SIG-M5 treated with dmso at 0.1 percent for 504 hours (cell line): ENCODE measurements at regions not wholly inside any gene's neighbourhood (a gene's known extent, or its start where the extent isn't known, plus 50 kb on each side); places are given as distances from the start of the nearest gene placed in this dataset.

Source experiments
- DNase-seq: peaks from one replicate; lab custom pipeline; 2025; ENCODE audit not compliant: unreplicated experiment; lab: John Stamatoyannopoulos, UW

DNA sequence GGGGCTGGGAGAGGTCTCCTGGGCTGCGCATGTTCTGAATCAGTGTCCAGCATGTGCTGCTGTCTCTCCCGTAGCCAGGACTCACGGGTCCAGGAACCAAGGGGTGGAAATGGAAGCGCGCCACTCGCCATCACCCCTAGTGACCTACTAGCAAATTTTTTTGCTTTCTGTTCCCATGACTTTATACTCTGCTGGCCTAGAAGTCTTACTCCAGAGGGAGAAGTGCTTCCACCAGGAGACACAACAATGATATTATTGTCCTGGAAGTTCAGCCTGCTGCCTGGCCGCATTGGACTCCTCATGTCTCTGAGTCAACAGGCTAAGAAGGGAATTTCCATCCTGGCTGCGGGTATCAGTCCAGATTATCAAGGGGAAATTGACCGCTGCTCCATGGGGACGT, 729.7 kb downstream of the BRD1 start:
- DNase-seq: no peak

DNA sequence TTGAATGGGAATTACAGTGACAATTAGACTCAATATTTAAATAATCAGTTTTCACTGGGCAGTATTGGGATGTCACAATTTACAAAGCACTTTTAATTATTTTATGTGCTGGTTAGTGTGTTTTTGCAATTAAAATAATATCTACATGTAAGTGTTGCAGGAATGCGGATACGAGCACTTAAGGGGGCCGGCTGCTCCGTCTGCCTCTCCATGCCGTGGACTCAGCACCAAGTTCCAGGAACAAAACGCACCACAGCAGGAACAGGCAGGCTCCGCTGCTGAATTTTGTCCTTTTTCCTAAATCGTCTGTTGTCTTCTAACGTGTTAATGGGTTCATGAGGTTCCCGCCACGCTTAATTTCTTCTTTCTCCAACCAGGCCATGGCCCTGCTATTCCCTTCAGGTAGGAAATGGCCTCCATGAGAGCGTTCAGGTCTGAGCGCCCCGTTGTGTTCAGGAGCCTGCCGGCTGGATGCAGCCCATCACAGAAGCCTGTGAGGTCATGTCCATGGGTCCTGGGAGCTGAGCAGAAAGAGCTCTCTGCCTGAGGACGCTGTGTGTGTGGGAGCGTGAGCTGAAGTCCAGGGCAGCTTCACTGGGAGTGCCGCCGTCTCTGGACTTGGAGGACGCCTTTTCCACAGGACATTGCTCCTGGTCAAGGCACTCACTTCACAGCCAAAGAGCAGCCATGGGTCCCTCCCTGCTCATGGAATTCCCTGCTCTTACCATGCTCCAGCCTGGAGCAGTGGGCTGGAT, 730.3 kb downstream of the BRD1 start:
- DNase-seq: no peak

DNA sequence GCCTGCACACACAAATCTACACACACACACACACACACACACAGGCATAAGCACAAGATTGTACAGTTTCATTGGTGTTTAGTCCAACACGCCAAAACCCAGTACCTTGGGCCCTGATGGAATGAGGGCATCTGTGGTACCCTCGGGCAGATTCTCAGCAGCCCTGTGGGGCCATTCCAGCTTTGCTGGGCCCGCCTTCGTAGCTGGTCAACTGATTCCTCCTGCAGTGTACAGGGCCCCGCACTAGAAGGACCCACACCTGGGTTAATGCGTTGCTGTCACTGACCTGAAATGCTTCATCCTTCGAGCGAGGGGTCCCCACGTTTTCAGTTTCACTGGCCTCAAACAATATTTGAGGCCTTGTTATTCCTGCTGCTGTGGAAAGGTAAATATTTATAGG, 731.2 kb downstream of the BRD1 start:
- no peak for DNase-seq

DNA sequence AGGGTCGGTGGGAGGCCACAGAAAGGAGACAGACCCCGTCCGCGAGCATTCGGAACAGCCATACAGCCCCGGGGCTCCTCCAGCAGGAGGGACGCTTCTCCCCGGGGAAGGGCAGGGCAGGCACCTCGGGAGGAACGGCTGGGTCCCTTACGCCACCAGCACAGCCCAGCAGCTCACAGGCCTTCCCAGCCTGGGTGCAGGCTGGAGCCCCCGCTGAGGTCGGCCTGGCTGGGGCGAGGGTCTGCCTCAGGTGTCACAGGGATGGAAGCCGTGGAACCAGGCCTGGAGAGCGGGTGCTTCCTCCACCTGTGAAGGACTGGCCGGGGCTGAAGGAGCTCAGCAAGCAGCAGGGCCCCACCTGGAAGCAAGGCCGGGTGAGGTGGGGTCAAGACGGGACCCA, 732.3 kb downstream of the BRD1 start:
- DNase-seq: no peak

DNA sequence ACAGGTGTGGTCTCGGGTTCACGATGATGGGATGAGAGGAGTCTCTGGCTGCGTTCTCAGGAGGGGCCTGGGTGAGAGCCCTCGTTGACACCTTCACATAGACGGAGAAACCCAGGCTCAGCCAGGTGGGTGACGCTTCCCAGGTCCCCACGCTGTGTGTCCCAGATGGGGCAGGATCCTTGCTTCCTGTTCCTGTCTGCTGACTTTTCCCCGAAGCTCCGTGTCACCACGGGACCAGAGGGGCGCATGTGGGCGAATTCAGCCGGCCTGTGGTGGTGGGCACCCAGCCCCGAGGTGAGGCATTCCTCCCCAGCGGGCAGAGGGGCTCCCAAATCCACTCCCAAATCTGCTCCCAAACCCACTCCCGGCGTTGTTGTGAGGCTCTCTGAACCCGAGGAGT, 732.8 kb downstream of the BRD1 start:
- DNase-seq: no peak

DNA sequence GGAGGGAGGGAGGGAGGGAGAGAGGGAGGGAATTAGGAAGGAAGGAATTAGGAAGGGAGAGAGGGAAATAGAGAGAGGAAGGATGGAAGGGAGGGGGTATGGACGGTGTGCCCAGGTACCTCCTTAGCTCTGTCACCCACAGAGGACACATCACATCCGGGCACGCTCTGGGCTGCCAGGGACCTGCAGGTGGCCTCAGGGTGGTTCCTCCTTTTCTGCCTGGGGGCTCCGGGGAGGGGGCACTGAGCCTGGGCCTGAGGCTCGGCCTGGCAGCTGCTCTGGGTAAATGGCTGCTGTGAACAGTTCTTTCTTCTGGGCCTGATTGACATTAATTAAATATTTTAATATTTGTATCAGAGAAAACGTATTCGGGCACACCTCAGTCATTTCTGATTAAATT, 733.5 kb downstream of the BRD1 start:
- no peak for DNase-seq

DNA sequence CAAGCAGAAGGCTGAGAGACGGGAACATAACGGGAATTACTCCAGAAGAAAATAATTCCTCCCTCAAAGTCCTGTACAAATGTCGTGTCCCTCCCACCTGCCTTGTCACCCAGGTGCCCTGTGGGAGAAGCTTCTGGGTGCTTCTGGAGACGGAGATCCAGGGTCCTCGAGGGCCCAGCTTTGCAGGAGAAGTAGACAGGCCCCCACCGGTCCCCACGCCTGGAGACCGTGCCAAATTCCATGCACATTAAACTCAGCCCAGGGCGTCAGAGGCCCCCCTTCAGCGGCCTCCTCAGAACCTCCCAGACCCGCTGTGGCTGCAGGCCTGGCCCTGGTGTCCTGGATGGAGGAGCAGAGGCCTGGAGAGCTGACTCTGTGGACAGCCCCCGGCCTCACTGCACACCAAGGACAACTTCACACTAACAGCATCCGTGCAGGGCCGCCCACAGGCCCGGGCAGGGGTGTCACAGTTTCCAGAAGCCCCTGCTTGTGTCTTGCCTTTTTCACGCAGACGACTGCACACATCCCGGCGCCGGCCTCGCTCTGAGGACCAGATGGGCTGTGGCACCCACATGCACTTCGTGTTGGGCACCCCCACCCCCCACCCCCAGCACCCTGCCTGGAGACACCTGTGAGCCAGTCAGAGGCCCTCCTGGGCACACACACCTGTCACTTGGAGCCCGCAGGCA, 734.3 kb downstream of the BRD1 start:
- DNase-seq: no peak

DNA sequence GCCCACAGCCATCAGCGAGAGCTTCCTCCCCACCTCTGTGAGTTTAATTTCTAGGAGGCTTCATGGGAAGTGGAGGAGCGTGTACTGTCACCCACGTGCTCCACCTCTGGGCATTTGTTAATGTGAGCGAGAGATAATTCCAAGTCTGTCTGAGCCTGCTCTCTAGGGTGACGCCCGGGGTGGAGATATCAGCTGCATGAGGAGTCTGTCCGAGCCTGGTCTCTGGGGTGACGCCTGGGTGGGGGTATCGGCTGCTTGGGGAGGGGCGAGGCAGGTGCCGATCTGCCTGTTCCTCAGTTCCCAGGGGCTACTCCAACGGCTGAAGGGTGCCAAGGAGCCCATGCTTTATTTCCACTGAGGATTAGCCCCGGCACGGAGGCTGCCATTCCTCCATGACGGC, 735.0 kb downstream of the BRD1 start:
- no peak for DNase-seq

DNA sequence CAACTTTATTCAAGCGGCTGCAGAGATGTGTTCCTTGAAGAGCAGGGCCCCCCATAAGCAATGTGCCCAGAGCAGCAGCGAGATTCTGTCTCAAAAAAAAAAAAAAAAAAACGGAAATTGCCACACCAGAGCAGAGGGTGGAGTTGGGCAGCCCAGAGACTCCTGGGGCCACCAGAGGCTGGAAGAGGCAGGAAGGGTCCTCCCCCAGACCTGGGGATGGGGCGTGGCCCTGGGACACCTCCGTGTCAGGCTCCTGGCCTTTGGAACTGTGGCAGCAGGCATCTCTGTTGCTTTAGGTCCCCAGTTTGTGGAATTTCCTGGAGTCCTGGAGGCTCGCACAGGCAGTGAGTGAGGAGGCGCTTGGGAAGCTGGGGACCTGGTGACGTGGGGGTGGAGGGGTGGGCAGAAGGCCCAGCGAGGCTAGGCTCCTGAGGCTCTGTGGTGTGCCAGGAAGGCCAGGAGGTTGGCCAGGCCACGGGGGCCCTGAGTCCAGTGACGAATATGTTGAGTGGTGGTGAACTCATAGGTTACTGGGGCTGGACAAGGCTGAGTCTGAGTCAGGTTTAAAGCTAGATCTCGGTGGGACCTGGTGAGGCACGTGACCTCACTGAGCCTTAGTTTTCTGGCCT, 735.6 kb downstream of the BRD1 start:
- no peak for DNase-seq

DNA sequence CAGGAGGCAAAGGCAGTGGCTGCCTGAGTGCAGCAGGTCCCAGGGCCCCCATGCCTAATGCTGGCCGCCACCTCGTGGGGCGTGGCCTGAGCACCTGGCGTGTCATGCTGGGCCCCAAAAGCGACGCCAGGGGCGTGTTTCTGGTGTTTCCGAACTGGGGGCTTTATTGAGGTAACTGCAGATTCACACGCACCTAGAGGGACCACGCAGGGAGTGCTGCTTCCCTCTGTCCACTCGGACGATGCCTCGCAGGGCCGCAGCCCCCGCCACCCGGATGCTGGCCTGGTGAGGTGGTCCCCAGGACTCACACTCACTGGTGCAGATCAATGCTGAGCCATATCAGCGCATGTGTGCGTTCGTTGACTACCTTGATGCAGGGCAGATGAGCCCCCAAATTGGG, 736.2 kb downstream of the BRD1 start:
- DNase-seq: no peak

DNA sequence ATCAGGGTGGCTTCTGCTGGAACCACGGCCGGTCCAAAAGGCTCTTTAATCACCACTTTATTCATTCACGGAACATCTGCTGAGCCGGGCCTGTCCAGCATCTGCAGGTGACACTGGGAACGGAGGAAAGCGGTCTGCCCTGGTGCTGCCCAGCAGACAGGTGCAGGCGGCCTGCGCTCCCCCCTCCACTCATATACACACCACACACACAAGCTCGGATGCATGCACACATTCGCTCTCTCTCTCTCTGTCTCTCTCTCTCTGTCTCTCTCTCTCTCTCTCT, 736.9 kb downstream of the BRD1 start:
- no peak for DNase-seq

DNA sequence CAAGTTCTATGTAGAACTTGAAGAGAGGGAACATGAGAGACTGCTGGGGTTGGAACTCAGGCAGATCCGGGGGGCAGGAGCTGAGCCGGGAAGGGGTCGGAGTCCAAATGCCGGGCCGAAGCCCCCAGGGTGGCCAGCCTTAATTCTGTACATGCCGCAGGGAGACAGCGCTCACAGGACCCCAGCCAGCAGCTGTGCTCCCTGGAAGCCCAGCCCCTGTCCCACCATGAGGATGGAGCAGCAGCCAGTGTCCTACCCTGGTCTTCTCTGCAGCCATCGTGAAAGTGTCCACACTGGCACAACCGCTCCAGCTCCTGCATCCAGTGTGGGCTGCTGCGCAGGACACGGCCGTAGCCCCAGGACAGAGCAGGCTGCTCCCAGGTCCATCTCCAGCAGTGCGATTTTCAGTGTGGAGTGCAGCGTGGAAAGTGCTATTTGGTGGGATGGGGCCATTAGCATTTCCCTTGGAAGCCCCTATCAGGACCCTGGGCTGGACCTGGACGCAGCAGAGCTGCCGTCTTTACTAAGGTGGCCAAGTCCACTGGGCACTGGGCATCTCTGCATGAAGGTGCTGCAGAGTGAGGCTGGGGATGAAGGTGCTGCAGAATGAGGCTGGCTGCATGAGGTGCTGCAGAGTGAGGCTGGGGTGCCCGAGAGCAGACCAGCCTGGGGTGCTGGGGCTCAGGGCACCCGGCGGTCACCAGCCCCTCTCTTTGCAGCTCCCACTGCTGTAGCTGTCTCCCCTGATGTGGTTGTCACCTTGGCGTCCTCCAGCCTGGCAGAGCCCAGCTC, 737.4 kb downstream of the BRD1 start:
- DNase-seq: no peak

DNA sequence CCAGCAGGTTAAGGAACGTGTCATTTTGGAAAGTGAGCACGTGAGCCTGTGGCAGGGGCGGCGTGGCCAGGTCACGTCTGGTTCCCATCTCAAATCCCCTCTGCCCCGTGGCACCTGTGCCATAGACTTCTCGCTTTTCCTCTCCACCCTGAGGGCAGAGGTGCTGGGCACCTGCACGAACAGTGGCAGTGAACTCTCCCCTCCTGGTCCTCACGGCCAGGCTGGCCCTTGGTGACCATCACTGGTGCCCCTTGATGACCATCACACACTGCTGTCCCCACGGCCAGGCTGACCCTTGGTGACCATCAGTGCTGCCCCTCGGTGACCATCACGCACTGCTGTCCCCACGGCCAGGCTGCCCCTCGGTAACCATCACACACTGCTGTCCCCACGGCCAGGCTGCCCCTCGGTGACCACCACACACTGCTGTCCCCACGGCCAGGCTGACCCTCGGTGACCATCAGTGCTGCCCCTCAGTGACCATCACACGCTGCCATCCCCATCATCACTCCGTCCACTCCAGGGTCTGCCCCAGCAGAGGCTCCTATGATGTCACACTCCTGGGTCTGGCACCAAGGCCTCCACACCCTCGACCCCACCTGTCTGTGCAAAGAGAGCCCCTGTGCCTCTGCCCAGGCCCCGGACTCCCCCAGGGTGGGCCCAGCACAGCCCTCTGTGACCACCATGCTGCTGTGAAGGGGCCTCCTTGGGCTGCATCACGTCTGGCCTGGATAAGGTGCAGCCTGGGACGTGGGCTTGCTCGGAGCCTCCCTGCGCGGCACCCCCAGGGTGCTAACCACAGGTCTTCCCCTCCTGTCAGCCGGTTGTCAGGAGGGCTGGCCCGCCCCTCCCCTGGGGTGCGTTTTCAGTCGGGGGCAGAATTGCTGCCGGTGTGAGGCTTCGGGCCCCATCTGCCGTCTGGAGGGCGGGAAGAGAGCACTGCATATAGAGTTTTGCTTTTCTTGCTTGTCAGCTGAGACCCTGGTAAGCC, 738.6 kb downstream of the BRD1 start:
- DNase-seq: no peak

DNA sequence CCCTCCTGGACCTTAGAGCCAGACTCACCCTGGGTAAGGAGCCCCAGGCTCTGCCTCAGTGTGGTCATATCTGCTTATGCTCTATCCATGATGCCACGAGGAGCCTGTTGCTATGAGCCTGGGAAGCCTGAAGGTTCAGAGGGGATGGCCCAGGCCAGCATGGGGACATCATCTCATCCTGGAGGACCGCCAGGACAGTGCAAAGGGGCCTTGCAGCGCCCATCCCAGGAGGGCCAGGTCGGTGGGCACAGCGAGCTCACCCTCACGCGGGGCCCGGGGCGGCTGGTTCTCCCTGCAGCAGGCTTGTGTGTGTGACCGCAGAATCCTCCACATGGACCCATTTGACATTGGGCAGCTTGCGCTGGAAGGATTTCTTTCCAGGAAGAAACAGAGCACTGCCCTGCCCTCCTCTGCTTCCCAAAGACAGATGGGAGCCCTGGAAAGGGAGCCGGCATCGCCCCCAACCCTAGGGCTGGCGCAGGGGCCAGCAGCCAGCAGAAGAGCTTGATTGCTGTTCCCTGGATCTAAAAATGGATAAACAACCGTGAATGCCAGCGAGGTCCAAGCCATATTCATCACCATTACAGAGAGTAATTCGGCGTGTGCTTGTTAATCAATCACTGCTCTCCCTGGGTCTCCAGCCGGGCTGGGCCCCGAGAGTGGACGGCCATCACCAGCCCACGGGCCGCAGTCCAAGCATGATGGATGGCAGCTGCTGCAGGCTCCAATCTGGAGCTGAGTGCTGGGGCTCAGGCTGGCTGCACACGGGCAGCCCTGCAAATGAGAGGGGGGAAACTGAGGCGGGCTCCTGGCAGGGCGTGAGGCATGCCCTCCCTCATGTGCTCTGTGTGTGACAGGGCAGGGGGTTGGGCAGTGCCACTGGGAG, 739.7 kb downstream of the BRD1 start:
- no peak for DNase-seq

DNA sequence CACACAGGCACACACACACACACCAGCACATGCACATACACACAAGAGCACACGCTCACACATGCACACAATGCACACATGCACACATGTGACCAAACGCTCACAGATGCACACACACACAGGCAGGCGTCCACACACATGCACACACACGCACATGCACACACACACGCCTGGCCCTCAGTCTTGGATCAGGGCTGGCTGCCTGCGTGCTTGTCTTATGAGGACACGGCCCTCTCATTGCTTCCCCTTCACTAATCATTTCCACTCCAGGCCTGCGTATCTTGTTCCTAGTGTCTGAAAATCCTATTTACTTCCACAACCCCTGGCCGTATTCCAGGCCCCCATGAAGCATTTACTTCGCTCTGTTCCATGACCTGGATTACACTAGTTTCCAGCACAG, 740.5 kb downstream of the BRD1 start:
- DNase-seq: no peak

DNA sequence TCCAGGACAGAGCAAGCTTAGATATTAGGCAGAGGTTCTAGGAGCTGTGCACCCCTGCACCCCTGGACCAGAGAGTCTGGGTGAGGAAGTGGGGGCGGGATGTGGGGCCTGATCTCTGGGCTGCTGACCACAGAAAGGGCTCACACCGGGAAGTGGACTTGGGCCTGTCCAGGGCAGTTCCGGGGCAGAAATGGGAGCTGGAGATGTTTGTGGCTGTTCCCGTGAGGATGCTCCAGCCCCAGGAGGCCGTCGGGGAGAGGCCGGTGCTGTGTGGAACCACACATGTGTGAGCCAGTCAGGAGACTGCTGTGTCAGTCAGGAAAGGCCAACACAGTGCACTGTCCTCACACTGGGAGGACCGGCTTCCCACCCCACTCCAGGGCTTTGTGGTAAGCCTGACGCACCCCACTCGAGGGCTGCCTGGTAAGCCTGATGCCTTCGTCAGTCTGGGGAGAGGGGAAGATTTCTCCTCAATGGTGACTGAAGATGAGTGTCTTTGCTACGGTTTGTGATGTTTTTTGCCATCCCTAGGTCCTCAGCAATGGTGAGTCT, 741.0 kb downstream of the BRD1 start:
- no peak for DNase-seq

DNA sequence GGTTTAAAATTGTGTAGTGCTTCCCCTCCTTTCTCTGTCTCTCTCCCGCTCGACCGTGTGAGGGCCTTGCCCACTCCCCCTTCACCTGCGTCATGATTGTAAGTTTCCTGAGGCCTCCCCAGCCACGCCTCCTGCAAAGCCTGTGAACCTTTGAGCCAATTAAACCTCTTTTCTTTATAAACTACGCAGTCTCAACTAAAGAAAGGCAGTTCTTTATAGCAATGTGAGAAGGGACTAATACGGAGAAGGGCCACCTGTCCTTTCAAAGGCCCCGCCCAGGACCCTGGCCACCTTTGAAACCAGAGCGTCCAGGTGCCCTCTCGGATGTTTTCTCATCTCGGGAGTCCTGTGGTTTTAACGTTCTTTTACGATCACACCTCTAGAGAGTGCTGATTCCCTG, 741.5 kb downstream of the BRD1 start:
- DNase-seq: no peak

DNA sequence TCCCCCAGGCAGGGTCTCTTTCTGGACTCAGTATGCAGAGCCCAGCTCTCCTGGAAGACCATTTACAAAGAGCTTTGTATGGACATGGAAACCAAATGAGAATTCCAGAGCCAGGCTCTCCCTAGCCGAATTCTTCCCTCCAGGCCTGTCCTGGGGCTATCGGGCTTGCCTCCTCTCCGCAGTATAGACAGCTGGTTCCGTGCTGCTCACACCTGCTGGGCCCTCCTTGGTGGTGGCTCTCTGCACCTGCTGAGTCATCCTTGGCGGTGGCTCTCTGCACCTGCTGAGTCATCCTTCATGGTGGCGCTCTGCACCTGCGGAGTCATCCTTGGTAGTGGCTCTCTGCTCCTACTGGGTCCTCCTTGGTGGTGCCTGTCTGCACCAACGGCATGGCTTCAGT, 743.5 kb downstream of the BRD1 start:
- DNase-seq: no peak

DNA sequence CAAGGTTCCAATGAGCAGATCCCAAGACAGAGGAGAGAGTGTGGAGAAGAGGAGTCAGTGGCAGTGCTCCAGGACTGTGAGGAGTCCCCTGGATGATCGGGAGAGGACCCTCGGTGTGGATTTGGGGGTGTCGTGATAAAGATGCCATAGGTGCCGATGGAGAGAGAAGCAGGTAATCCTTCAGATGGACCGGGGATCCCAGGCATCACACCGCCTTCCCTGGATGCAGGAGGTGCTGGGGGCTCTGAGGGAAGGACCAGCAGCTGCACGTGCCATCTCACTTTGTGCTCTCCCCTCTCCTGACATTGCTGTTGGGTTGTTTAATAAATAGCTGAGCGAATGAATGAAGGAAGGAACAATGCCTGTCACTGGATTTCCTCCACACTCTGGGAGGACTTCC, 744.1 kb downstream of the BRD1 start:
- no peak for DNase-seq
